HG02588 (cell line): ENCODE measurements at regions not wholly inside any gene's neighbourhood (a gene's known extent, or its start where the extent isn't known, plus 50 kb on each side); places are given as distances from the start of the nearest gene placed in this dataset.

Experiments used
- ATAC-seq: cut with Tn5 transposase; IDR thresholded peaks from one replicate; pipeline ENCODE4 v1.9.1; 2021; ENCODE audit warnings: mild to moderate bottlenecking, moderate library complexity; ENCODE audit not compliant: unreplicated experiment

DNA sequence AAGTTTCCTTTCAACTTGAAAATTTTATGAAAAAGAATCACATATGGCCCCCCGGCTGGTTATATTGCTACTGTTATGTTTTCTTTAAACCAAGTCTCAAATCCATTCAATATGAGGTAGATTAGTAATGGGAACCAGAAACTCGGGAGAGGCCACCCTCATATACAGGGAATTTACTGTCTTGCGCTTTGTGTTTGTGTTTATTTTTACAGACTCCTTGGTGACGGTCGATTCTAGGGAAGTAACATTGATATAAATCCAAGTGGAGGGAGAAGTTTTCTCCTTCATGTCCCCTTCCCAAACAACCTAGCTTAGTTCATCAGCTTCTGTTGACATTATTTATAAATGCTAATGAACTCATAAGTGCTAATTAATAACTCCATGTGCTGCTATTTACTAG is 163.5 kb upstream of the LMO4 start:
- ATAC-seq, result no peak

DNA sequence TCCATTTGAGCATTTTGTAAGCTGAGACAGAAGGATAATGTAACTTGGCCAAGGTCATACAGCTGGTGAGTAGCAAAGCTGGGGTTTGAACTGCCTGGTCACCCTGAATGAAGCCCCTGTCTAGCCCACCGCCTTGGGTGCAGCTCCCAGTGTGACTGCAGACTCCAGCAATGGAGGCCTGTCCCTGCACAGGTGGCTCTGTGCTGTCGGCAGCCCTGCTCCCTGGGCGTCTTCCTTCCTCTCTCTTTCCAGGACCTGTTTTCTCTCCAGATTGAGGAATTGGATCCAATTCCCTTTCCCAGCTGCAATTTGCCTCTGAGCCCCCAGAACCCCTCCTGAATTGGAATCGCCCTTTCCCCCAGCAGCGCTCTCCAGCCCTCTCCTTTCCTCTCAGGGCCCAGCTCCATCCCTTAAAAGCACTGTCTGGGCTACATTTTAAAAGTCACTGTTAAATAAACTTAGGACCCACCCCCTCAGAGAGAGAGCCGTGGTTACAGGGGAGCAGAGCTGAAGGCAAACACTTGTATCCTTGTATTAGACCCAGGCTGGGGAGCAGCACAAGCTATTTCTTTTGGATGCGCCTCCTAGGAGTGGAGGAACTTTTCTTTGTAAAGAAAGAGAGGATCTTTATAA is 161.4 kb upstream of the LMO4 start:
- ATAC-seq, result no peak

- no peak for ATAC-seq
Observed at GRCh38 chr1:87167848-87168525, 160.7 kb upstream of the LMO4 start.

GRCh38 chr1:87169263-87169910 is 159.3 kb upstream of the LMO4 start:
- ATAC-seq, result no peak

DNA sequence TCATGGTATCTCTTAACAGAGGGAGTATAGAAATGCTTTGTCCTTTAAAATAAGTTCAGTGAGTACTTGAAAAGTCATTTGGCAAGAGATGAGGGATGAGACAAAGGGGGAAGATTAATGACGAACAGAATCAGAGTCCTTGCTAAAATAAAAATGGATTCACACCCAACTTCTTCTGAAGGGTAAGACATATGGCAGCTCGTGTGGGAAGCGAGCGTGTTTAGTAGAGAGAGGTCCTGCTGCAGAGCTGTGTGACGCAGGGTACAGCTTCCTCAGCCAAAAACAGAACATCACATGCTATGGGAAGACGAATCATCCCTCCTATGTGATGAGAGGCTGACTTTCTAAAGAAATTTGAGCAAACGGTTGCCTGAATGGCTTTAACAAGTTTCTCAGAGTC is 158.5 kb upstream of the LMO4 start:
- no peak for ATAC-seq

DNA sequence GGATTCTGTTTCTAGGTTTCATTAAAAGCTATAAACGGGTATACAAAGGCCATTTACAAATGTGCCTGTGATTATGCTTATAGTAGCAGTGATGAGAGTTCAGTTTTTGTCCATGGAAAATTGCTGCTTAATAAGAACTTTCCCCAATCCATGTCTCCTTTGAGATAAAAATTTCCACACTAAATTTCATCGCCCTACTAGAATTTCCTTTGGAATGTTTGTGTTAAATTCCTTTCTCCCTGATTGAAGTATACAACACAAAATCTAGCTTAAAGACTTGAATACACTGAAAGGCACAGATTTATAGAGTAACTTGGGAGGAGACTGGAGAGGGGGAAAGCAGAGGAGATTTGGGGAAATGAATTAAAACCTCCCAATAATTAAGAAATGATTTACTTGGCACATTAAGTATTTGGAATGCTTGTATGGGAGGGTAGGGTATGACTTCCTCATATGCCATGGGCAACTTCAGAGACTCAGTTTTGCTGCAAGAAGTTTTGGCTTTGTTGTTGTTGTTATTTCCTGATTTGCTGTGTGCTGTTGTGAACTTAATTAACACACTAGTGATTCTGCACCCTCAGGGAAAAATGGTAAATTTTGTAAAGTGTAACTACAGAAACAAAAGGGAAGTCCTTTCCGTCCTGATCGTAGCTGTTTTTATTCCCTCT is 157.6 kb upstream of the LMO4 start:
- ATAC-seq, result no peak

GRCh38 chr1:87173231-87173630 is 155.4 kb upstream of the LMO4 start:
- no peak for ATAC-seq

DNA sequence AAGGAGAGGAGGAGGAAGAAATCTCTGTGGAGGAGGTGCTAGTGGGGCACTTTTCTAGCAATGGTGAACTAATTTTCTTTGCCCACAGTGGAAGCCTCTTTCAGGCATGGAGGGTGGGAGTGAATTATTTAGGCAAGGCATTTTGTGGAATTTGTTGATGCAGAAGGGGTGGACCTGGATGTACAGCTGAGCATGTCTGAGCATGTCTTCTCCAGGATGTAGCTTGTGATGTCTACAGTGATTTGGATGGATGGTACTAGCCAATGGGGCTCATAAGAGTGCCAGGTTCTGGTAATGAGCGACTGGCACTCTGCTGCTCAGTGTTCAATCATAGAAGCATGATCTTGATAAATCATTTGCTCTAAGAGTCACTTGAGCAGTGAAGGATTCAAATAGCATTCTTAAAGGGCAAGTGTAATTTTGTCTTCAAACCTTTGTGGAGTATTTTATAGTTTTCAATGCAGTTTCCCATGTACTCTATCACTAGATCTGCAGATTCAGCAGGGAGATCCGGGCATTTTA is 153.9 kb upstream of the LMO4 start:
- ATAC-seq, result no peak

DNA sequence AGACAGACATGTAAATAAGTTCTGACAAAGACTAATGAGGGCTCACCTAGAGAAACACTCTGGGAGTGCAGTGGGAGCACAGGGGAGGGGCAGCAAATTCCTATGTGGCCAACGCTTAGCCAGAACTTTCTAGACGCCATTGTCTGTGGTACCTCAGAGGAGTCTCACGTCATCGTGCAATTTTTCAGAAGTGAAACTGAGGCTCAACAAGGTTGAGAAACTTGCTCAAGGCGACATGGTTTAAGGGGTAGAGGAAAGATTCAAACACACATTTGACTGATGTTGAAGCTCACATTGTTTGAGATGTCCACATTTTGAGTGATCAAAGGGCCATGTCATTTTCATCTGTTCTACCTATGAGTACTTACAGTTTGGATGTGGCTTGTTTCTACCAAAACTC is 152.6 kb upstream of the LMO4 start:
- ATAC-seq, result no peak

- ATAC-seq, result no peak
Observed at GRCh38 chr1:87176514-87176913, 152.2 kb upstream of the LMO4 start.

DNA sequence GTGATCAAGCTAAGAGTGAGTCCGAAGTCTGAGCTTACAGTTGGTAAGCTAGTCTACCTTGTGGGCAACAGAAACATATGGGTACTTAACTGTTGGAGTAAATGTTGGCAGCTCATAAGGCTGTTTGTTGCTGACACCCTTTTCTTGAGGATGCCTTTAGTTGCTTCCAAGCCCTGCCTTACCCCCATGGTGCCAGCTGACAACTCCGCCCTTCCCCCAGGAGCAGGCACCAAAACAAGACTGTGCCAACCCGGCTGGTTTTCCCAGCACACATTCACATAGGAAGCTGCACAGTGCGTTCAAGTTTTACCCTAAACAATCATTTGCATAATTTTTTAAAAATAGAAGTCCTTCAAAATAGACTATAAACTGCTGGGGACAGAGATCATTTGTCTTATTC is 150.2 kb upstream of the LMO4 start:
- ATAC-seq, result no peak

DNA sequence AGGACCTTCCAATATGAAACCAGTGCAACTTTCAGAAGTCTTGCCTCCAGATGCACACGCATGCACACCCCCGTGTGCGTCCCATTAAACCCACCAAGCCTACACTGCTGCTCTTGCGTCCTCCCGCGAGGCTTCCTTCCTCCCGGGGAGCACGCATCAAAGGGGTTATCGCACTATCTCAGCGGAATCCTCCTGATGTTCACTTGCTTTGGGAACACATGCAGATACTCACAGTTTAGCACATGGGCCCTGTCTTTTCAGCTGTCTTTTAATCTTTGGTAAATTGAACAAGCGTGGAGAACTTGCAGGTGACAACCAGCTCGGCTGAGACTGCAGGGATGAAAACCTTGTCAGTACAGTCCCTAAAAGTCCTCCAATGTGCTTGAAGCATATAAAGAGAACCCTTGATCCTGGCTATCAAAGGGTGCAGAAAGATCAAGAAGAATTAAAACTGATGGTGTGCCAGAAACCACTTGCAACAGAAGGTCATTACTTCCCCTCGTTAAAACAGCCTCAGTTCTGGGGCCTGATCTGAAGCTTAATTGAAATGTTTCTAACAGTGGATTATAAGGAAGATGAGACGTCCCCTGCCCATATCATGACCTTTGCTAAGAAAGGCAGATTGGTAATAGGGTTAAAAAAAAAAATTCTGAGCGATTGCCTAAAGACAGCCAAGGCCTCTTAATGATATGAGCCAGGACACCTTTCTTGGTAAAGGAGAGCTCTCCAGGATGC is 149.4 kb upstream of the LMO4 start:
- ATAC-seq, result no peak

GRCh38 chr1:87179851-87180519 is 148.7 kb upstream of the LMO4 start:
- no peak for ATAC-seq

GRCh38 chr1:87180682-87181081 is 148.0 kb upstream of the LMO4 start:
- ATAC-seq, result no peak

GRCh38 chr1:87182611-87183010 is 146.1 kb upstream of the LMO4 start:
- ATAC-seq, result no peak

DNA sequence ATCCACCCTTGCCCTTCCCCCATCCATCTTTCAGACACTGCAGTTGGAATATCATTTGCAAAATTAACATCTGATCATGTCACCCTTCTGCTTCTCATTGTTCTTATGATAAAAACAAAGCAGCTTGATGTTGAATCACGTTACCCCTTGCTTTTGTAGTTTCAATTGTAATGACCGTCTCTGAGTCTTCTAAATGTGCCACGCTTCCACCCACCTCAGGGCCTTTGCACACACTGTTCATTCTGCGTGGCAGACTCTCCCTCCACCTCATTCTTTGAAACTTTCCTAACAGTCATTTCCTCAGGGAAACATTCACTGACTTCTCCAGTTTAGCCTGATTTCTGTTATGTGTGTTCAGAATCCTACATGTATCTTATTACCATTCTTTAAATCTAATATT is 143.6 kb upstream of the LMO4 start:
- no peak for ATAC-seq

- ATAC-seq, result no peak
Observed at GRCh38 chr1:87186346-87186745, 142.3 kb upstream of the LMO4 start.

DNA sequence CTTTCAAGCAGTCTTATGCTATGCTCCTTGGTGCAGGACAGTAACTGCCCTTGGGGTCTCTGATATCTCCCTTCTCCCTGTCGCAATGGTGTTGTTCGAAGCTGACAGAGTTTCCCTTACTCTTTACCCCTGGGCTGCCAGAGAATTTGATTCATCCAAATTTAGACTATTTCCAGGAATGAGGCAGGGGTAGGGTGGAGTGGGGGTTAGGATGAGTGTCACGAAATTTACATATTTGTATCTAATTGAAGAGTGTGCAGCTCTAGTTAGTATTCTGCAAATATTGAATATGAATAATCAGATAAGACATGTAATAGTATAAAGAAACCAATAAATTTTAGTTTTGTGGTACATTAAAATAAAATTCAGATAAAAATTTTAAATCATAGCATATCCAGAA is 140.0 kb upstream of the LMO4 start:
- ATAC-seq, result no peak

DNA sequence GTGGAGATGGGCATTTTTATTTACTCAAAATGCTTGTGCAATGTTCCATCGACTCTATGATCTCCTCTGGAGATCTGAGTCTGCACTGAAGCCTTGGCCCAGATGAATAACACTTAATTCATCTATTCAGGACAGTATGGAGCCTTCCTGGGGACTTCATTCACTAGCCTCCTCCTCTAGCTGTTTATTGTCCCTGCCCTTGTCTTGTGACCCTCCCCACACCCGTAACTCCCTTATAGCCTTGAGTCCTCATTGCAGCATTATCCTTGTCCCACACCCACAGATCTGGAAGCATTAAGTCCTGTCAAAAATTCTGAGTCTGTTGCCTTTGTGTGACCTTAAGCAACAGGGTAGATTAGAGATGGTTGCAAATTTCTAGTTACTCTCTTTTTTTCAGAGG is 138.3 kb upstream of the LMO4 start:
- no peak for ATAC-seq

GRCh38 chr1:87191646-87192045 is 137.0 kb upstream of the LMO4 start:
- ATAC-seq, result no peak
